ENCODE measurements at regions not wholly inside any gene's neighbourhood (a gene's known extent, or its start where the extent isn't known, plus 50 kb on each side); places are given as distances from the start of the nearest gene placed in this dataset.

GRCh38 chr3:102896851-102897621 is 462.2 kb downstream of the ZPLD1 start:
- no peak for DNase-seq (ENCODE audit: low read depth)
- H3K36me3 ChIP-seq (ENCODE audit: control insufficient read depth, insufficient read depth, low read length), result no peaks in the 10 kb centered on the region
- ChIA-PET POLR2A (no interaction called here), CTCF (no interaction called here)
- H3K4me3 ChIP-seq (ENCODE audit: low read depth, low read length), result no peak overlapping the region
- no peak for TF ChIP-seq CTCF (IDR thresholded peaks at IDR 0.05; ENCODE audit: insufficient read depth, low read depth, low read length)
- no peaks in the 10 kb centered on the region for H3K27me3 ChIP-seq (ENCODE audit: control insufficient read depth, insufficient read depth, low read length)

- ChIA-PET POLR2A (no interaction called here), CTCF (no interaction called here)
- Histone ChIP-seq H3K36me3 (ENCODE audit: control insufficient read depth, insufficient read depth, low read length) (no peaks in the 10 kb centered on the region), H3K27me3 (ENCODE audit: control insufficient read depth, insufficient read depth, low read length) (no peaks in the 10 kb centered on the region), H3K4me3 (ENCODE audit: low read depth, low read length) (no peak overlapping the region)
- TF ChIP-seq CTCF (IDR thresholded peaks at IDR 0.05; ENCODE audit: insufficient read depth, low read depth, low read length), result no peak
- no peak for DNase-seq (ENCODE audit: low read depth)
Measured at GRCh38 chr3:102904629-102905028, 469.8 kb downstream of the ZPLD1 start.

GRCh38 chr3:102905811-102906210 is 471.0 kb downstream of the ZPLD1 start:
- Histone ChIP-seq H3K27me3 (ENCODE audit: control insufficient read depth, insufficient read depth, low read length) (no peaks in the 10 kb centered on the region), H3K36me3 (ENCODE audit: control insufficient read depth, insufficient read depth, low read length) (no peaks in the 10 kb centered on the region), H3K4me3 (ENCODE audit: low read depth, low read length) (no peak overlapping the region)
- ChIA-PET POLR2A (no interaction called here), CTCF (no interaction called here)
- no peak for DNase-seq (ENCODE audit: low read depth)
- TF ChIP-seq CTCF (IDR thresholded peaks at IDR 0.05; ENCODE audit: insufficient read depth, low read depth, low read length), result no peak

- CTCF ChIA-PET, result no interaction called here
- TF ChIP-seq CTCF (IDR thresholded peaks at IDR 0.05; ENCODE audit: insufficient read depth, low read depth, low read length), result no peak
Measured at GRCh38 chr3:102906818-102907217, 472.0 kb downstream of the ZPLD1 start.

GRCh38 chr3:102909904-102910303 is 475.1 kb downstream of the ZPLD1 start:
- CTCF ChIA-PET, result no interaction called here
- no peak for DNase-seq (ENCODE audit: low read depth)
- Histone ChIP-seq H3K36me3 (ENCODE audit: control insufficient read depth, insufficient read depth, low read length) (no peaks in the 10 kb centered on the region), H3K27me3 (ENCODE audit: control insufficient read depth, insufficient read depth, low read length) (no peaks in the 10 kb centered on the region), H3K4me3 (ENCODE audit: low read depth, low read length) (no peak overlapping the region)
- TF ChIP-seq CTCF (IDR thresholded peaks at IDR 0.05; ENCODE audit: insufficient read depth, low read depth, low read length), result no peak
- POLR2A ChIA-PET, result no interaction called here

More at GRCh38 chr3:102906818-102907217, 472.0 kb downstream of the ZPLD1 start:
- H3K27me3 ChIP-seq (ENCODE audit: control insufficient read depth, insufficient read depth, low read length), result no peaks in the 10 kb centered on the region
- POLR2A ChIA-PET, result no interaction called here
- no peaks in the 10 kb centered on the region for H3K36me3 ChIP-seq (ENCODE audit: control insufficient read depth, insufficient read depth, low read length)
- H3K4me3 ChIP-seq (ENCODE audit: low read depth, low read length), result no peak overlapping the region
- DNase-seq (ENCODE audit: low read depth), result no peak

Data from BJ (cell line).